HG03280 (cell line): ENCODE measurements at regions not wholly inside any gene's neighbourhood (a gene's known extent, or its start where the extent isn't known, plus 50 kb on each side); places are given as distances from the start of the nearest gene placed in this dataset.
"Not testable (repeated sequence)": the region's sequence is repeated elsewhere in the genome, so short reads cannot be mapped to it uniquely, and the experiment has no call there.

Experiments used
- ATAC-seq: cut with Tn5 transposase; IDR thresholded peaks from one replicate; pipeline ENCODE4 v1.9.1; 2021; ENCODE audit warnings: mild to moderate bottlenecking, moderate library complexity; ENCODE audit not compliant: unreplicated experiment

GRCh38 chr3:190990898-190991297 is 128.4 kb upstream of the GMNC start:
- ATAC-seq = no peak

GRCh38 chr3:190989218-190989617 is 126.7 kb upstream of the GMNC start:
- no peak for ATAC-seq

DNA sequence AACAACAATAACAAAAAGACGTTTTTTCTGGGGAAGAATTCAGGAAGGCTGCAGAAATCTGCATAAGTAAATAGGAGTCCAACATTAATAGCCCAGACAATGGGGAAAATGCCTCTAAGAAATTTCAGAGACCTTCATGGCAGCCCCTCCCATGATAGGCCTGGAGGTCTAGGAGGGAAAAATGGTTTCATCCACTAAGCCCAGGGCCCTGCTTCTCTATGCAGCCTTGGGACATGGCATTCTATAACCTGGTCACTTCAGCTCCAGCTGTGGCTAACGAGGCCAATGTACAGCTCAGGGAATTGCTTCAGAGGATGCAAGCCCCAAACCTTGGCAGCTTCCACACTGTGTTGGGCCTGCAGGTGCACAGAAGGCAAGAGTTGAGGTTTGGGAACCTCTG is 125.6 kb upstream of the GMNC start:
- no peak for ATAC-seq

DNA sequence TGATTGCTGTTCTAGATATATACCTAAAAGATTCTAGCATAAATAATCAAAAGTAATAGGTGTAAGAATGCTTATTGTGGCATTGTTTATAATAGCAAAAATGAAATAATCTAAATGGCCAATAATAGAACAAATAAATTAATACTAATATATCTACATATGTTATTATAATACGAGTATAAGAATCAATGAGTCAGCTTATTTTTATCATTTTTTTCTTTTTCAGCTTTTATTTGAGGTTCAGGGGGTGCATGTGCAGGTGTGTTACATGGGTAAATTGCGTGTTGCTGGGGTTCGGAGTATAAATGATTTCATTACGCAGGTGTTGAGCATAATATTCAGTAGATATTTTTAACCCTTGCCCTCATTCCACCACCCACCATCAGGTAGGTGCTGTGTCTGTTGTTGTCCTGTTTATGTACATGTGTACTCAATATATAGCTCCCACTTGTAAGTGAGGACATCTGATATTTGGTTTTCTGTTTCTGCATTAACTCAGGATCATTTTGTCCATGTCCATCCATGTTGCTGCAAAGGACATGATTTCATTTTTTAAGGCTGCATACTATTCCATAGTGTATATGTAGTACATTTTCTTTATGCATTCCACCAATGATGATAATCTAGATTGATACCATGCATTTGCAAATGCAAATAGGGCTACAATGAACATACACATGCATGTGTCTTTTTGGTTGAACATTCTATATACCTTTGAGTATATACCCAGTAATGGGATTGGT is 122.2 kb upstream of the GMNC start:
- no peak for ATAC-seq

- ATAC-seq = no peak
These were observed 121.4 kb upstream of the GMNC start for GRCh38 chr3:190983875-190984274.

- no peak for ATAC-seq
These were observed 111.3 kb upstream of the GMNC start for GRCh38 chr3:190973771-190974170.

- ATAC-seq = no peak
These were observed 110.4 kb upstream of the GMNC start for GRCh38 chr3:190972840-190973270.

- no peak for ATAC-seq
These were observed 109.7 kb upstream of the GMNC start for GRCh38 chr3:190972196-190972595.

DNA sequence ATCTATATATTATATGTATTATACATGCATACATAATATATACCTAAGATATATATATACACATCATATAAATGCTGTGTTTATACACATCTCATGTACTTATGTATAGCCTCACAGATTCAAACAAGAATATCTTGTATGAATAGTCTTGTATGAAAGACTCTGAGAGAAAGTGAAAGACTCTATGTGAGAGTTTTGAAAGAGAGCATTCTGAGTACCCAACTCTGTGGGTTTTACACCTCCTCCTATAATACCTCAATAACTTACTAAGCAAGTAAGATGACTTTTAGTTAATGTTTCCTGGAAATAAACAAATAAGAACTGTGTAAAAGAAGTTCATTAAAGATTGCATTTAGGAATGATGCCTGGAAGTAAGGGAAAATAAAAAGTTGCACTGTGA is 108.1 kb upstream of the GMNC start:
- ATAC-seq = no peak

DNA sequence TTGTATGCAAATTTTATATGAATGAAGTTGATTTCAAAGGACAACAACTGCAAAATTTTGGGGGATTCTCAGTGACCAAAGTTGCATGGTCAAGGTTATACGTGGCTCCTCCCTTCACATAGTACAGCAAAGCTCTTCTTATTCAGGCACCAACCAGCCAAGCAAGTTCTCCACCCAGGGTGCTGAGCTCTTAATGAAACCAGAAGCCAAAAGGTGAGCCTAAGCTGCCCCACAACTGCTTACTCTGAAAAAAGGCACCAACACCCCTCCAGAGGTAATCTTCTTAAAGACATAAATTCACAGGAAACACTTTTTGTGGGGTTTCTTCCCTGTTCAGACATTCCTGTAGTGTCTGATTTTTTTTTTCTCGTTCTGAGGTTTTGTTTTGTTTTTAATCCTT is 106.1 kb upstream of the GMNC start:
- no peak for ATAC-seq

- not testable (repeated sequence) for ATAC-seq
These were observed 102.4 kb upstream of the GMNC start for GRCh38 chr3:190964931-190965330.

- no peak for ATAC-seq
These were observed 96.6 kb upstream of the GMNC start for GRCh38 chr3:190959077-190959476.

GRCh38 chr3:190941694-190942260 is 79.3 kb upstream of the GMNC start:
- ATAC-seq = no peak

- ATAC-seq = not testable (repeated sequence)
These were observed 72.1 kb upstream of the GMNC start for GRCh38 chr3:190934616-190935015.

DNA sequence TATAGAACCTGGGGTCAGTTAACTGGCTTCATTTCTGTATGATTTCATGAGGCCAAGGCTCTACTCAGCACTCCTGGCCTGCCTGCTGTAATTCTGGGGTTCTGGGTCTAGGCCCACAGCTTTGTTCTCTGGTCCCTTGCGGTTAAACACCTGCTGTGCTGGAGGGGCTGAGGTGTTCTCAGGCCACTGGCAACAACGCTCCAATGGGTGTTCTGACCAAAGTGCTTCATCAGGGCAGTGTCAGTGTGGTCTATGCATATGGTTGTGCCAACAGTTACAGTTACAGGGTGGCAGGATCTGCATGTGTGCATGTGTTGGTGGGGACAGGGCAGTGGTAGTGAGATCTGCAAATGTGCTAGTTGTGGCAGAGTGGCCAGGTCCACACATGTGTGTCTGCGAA is 64.1 kb upstream of the GMNC start:
- no peak for ATAC-seq

DNA sequence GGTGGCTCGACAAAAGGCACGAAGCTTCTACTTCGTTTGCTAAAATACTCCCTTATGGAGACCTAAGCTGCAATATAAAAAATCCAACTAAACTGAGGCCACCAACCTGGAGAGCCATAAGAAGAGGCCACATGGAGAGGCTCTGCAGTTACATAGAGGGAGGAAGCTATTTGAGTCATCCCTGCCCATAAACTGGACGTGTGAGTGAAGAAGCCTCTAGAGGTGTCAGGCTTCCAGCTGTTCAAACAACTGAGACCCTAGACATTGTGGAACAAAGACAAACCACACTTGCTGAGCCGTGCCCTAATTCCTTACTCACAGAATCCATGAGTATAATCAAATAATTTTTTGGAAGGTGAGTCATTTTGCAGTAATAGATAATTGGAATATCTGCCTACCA is 50.2 kb upstream of the GMNC start:
- no peak for ATAC-seq
